ENCODE measurements at regions not wholly inside any gene's neighbourhood (a gene's known extent, or its start where the extent isn't known, plus 50 kb on each side); places are given as distances from the start of the nearest gene placed in this dataset.

DNA sequence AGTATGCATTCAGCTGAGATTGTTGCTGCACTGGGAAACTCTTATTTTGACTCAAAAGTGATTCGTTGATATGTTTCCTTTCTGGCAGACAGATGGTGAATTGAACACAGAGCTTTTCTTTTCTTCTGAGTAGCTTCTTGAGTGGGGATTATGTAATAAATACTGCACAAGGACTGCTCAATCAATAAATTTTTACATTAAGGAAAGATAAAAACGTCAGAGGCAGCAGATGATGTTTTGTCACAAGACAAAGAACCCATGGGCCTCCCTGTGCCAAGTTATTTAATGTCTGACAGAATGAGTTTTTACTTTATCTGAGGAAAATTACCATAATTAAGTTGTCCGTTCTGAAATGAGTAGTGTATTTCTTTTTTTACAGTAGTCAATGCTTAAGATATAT lies 460.3 kb downstream of the UTRN start:
- TF ChIP-seq, protein P1, sequence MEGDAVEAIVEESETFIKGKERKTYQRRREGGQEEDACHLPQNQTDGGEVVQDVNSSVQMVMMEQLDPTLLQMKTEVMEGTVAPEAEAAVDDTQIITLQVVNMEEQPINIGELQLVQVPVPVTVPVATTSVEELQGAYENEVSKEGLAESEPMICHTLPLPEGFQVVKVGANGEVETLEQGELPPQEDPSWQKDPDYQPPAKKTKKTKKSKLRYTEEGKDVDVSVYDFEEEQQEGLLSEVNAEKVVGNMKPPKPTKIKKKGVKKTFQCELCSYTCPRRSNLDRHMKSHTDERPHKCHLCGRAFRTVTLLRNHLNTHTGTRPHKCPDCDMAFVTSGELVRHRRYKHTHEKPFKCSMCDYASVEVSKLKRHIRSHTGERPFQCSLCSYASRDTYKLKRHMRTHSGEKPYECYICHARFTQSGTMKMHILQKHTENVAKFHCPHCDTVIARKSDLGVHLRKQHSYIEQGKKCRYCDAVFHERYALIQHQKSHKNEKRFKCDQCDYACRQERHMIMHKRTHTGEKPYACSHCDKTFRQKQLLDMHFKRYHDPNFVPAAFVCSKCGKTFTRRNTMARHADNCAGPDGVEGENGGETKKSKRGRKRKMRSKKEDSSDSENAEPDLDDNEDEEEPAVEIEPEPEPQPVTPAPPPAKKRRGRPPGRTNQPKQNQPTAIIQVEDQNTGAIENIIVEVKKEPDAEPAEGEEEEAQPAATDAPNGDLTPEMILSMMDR (IDR thresholded peaks at IDR 0.05; ENCODE audit: low read length) = no peak
- no peak for TF ChIP-seq EZH2 (optimal IDR thresholded peaks at IDR 0.05; ENCODE audit: low read depth, low read length)
